GM04504 (cell line): ENCODE measurements at regions not wholly inside any gene's neighbourhood (a gene's known extent, or its start where the extent isn't known, plus 50 kb on each side); places are given as distances from the start of the nearest gene placed in this dataset.
"Not testable (repeated sequence)": the region's sequence is repeated elsewhere in the genome, so short reads cannot be mapped to it uniquely, and the experiment has no call there.

Experiments used
- DNase-seq: peaks from one replicate; pipeline ENCODE4 v3.0.0-alpha.2; 2012; ENCODE audit warnings: low read depth

- DNase-seq = no peak
Observed at GRCh38 chr3:87576752-87577151, 300.4 kb upstream of the POU1F1 start.

GRCh38 chr3:87575550-87575949, 299.2 kb upstream of the POU1F1 start:
- DNase-seq = no peak

GRCh38 chr3:87568331-87568730, 291.9 kb upstream of the POU1F1 start:
- no peak for DNase-seq

DNA sequence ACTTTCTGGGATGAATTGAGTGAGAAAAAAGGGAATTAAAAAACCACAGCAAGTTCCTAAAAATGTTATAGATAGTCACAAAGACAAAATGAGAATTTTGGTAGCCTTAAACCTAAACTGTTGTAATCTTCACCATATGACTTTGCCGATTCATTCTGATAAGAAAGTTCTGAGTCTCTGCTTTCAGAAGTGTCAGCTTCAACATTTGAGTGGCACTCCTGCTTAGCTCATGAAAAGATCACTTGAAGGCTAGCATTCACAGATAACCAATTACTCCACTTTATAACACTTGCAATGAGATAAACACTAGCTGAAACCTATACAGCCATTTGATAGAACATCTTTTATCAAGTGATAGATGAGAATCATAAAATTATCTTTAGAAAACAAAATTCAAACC, 288.1 kb upstream of the POU1F1 start:
- DNase-seq = no peak

- no peak for DNase-seq
Observed at GRCh38 chr3:87563712-87564111, 287.3 kb upstream of the POU1F1 start.

DNA sequence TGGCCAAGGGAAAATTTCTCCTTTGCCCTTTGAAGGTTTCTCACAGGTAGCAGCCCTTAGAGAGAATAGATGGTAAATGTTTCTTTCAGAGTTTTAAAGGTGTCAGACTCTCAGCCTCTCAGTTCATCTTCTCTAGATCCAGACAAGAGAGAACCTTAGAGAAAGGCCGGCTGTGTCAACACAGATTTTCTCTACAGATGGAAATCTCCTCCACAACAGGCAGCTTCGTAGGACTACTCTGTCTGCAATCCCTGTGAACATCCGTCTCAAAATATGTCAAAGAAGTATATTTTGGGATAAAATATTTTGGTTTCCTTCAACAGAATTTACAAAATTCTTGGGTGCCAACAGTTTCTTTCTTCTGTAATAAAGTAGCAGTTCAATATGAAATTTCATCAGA, 282.1 kb upstream of the POU1F1 start:
- DNase-seq = no peak

DNA sequence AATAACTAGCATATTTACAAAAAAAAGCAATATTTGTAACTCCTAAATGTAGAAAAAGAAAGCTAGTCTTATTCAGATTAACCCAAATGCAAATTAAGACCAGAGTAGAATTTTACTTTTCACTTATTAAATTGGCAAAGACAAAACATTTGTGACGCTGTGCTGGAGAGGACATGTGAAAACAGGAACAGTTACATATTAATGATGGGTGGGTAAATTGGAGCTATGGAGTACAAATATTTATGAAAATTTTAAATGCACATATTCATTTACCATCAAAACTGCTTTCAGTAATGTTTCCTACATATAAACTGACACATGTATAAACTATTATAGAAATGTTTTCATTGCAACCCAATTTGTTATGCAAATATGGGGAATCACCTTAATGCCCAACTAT, 278.9 kb upstream of the POU1F1 start:
- DNase-seq = no peak

GRCh38 chr3:87553058-87553457, 276.7 kb upstream of the POU1F1 start:
- DNase-seq = no peak

- no peak for DNase-seq
Observed at GRCh38 chr3:87550892-87551291, 274.5 kb upstream of the POU1F1 start.

- DNase-seq = no peak
Observed at GRCh38 chr3:87549208-87549607, 272.8 kb upstream of the POU1F1 start.

DNA sequence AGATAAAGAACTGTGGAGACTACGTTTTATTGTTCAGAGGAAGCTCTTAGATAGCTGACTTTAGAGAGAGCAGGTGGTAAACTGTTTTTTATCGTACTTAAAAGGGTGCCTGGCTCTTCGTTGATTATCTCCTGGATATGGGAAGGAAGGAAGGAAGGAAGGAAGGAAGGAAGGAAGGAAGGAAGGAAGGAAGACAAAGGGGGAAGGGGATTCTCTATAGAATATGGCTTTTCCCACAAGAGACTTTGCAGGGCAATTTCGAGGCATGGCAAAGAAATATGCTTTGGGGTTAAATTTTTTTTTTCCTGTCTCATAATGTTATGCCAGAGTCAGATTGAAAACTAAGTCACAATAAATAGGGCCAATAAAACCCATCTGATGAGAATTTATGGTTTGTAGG, 271.9 kb upstream of the POU1F1 start:
- no peak for DNase-seq

DNA sequence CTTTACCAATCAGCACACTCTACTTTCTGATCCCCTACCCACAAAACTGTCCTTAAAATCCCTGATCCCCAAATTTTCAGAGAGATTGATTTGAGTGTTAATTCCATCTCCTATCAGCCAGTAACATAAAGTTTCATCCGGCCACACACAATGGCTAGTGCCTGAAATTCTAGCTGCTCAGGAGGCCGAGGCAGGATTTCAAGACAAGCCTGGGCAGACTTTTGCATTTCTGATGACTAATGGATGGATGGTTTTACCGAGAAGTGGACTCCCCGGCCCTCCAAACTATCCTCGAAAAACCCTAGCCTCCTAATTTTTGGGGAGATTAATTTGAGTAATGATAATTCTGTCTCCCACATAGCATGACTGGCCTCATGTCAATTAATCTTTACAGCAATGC, 269.8 kb upstream of the POU1F1 start:
- no peak for DNase-seq

GRCh38 chr3:87543408-87543807, 267.0 kb upstream of the POU1F1 start:
- DNase-seq = not testable (repeated sequence)

- DNase-seq = no peak
Observed at GRCh38 chr3:87541723-87542122, 265.3 kb upstream of the POU1F1 start.

GRCh38 chr3:87538722-87539121, 262.3 kb upstream of the POU1F1 start:
- not testable (repeated sequence) for DNase-seq

DNA sequence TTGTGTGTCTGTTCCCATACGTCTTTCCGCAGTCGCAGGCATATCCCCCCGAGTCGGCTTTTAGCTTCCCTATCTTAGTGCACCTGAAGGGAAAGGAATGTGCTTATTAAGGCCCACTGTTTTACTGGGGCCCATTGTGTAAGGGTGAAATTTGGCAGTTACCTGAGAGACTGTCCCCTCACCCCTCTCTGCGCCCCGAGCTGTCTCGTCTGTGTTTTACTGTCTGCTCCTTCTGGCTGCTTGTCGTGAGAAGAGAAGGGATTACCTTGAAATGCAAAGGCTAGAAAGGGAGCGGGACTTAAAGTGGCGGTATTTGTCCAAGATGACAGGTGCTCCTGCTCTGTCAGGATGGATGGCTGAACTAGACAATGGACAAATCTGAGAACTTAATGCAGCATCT, 233.0 kb upstream of the POU1F1 start:
- no peak for DNase-seq

GRCh38 chr3:87508921-87509320, 232.5 kb upstream of the POU1F1 start:
- no peak for DNase-seq

- no peak for DNase-seq
Observed at GRCh38 chr3:87507753-87508152, 231.4 kb upstream of the POU1F1 start.

DNA sequence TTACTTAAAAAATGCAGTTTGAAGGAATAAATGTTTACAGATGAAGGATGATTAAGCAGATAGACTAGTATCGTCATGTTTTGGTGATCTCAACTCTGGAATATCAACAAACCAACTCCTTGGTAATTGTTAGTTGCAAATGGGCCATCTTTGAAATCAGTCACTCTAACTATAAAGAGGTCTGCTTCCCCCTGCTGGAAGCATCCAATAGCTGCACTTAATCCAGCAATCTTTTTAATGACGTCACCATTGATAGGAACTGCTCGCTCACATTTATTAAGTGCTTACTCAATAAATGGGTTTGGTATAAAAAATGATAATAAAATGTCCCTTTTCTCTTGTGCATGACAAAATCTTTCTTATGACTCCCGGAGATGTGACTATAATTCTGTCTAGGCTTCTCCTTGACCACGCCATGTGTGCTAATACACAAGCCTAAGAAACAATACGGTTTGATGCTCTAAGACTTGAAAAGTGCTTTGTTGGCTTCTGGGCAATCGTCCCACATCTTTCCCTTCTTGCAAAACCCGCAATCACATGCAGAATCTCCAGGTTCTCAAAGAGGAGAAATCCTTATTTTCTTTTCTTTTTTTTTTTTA, 227.6 kb upstream of the POU1F1 start:
- peak; percentile 42 for DNase-seq

DNA sequence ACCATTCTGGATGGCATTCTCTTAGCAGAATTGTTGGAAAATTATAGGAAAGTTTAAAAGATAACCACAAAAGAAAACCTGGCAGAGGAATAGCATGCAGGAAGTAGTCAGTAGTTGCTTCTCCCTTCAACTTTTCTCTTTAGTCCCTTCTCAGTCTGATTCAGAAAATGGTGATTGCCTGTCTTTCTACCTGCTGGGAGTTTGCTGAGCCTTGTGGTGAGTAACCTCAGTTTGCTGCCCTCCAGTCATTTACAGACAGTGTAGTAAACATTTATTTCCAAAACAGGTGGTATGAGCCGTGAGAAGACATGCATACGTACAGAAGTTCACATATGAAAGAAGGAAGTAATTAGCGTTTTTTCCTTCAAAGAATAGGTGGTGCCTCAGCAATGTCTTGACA, 224.7 kb upstream of the POU1F1 start:
- no peak for DNase-seq

DNA sequence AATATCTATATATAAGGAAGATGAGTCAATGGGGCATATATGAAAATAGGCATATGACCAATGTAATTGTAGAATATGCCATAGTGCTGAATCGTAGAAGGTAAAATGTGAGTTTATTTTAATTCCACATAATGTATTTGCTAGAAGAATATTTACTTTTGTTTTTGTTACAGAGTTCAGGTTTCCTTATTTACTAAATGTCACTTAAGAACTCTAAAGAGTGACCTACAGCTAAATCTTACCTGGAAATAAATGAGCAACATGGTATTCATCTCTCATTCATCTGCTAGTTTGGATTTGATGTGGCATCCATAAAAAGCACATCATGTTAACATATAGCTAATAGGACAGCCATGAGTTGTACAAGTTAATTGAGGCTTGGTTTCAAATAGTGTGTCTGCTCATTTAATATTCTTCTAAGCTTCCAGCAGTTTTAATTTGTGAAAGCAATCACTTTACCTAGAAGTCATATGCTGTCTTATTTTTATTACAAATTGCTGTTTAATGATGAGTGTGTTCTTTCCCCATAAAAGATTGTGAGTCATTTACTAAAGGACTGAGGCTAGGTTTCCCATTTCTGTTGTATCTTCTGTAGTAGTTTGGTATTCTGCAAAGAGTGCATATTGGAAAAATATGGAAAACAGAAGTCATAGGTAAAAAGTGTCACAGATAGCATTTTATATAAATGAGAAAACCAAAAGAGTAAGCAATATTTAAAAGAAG, 222.1 kb upstream of the POU1F1 start:
- DNase-seq = no peak

DNA sequence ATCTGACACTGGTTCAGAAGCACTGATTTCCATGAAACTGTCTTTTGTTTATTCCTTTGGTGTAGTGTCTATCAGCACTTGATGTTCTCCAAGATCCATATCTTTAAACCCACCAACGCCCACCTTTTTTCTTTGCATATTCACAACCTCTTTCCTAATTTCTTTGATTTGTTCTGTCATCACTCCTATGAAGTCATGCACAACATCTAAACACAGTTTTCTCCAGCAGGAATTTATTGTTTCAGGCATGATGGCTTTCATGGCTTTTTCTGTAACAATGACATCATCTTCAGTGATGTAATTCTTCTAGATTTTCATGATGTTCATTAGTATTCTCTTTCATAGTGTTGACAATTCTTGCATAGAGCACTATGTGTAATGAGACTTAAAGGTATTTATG, 219.6 kb upstream of the POU1F1 start:
- no peak for DNase-seq

GRCh38 chr3:87494264-87494663, 217.9 kb upstream of the POU1F1 start:
- no peak for DNase-seq

GRCh38 chr3:87491843-87492242, 215.5 kb upstream of the POU1F1 start:
- no peak for DNase-seq
